AG09309 (cell line): ENCODE measurements at regions not wholly inside any gene's neighbourhood (a gene's known extent, or its start where the extent isn't known, plus 50 kb on each side); places are given as distances from the start of the nearest gene placed in this dataset.

Experiments
- DNase-seq: peaks from one replicate; pipeline ENCODE4 v3.0.0-alpha.2; 2010; ENCODE audit warnings: low read depth
- H3K4me3 ChIP-seq: 2 replicates; pipeline ENCODE4 v1.5.1; 2011; ENCODE audit warnings: mild to moderate bottlenecking, low read depth, low read length, moderate library complexity; ENCODE audit not compliant: control insufficient read depth
- CTCF ChIP-seq: IDR thresholded peaks from 2 replicates; pipeline ENCODE4 v1.5.1; 2011; ENCODE audit warnings: mild to moderate bottlenecking, low read depth, low read length, inconsistent platforms; ENCODE audit not compliant: insufficient read depth, control insufficient read depth; ENCODE audit errors: missing control alignments

- TF ChIP-seq CTCF = no peak
- DNase-seq = no peak
- H3K4me3 ChIP-seq = no peak overlapping the region
These were observed 350.0 kb upstream of the ERCC4 start for GRCh38 chr16:13569986-13570385.

- no peak for DNase-seq
- no peak overlapping the region for H3K4me3 ChIP-seq
- no peak for TF ChIP-seq CTCF
These were observed 348.9 kb upstream of the ERCC4 start for GRCh38 chr16:13571036-13571435.

- TF ChIP-seq CTCF = no peak
- DNase-seq = no peak
- no peak overlapping the region for H3K4me3 ChIP-seq
These were observed 346.1 kb upstream of the ERCC4 start for GRCh38 chr16:13573903-13574302.

GRCh38 chr16:13586051-13586450, 333.9 kb upstream of the ERCC4 start:
- no peak overlapping the region for H3K4me3 ChIP-seq
- TF ChIP-seq CTCF = no peak
- DNase-seq = no peak

- no peak overlapping the region for H3K4me3 ChIP-seq
- TF ChIP-seq CTCF = no peak
- DNase-seq = no peak
These were observed 332.8 kb upstream of the ERCC4 start for GRCh38 chr16:13587181-13587580.

GRCh38 chr16:13594823-13595222, 325.1 kb upstream of the ERCC4 start:
- H3K4me3 ChIP-seq = no peak overlapping the region
- TF ChIP-seq CTCF = no peak
- no peak for DNase-seq

- no peak for DNase-seq
- TF ChIP-seq CTCF = no peak
- no peak overlapping the region for H3K4me3 ChIP-seq
These were observed 313.1 kb upstream of the ERCC4 start for GRCh38 chr16:13606804-13607203.
